Effector memory CD4-positive, alpha-beta T cell (primary cell): ENCODE measurements at regions not wholly inside any gene's neighbourhood (a gene's known extent, or its start where the extent isn't known, plus 50 kb on each side); places are given as distances from the start of the nearest gene placed in this dataset.

ENCODE experiments used
- DNase-seq, 3 donors: peaks; one replicate each; pipeline ENCODE4 v3.0.0-alpha.2; 2020
- H3K27ac ChIP-seq: 2 replicates; pipeline ENCODE4 v1.7.0; 2013; ENCODE audit warnings: mild to moderate bottlenecking, low read length, moderate library complexity; ENCODE audit not compliant: insufficient read depth, poor library complexity, severe bottlenecking
- H3K27me3 ChIP-seq: replicated peaks from 2 replicates; pipeline ENCODE4 v1.7.0; 2013; ENCODE audit warnings: mild to moderate bottlenecking, low read length; ENCODE audit not compliant: insufficient read depth, control insufficient read depth, poor library complexity, severe bottlenecking
- H3K36me3 ChIP-seq: 2 replicates; pipeline ENCODE4 v1.7.0; 2013; ENCODE audit warnings: mild to moderate bottlenecking, low read length, moderate library complexity; ENCODE audit not compliant: control insufficient read depth, insufficient read depth
- H3K4me1 ChIP-seq: 2 replicates; pipeline ENCODE4 v1.7.0; 2013; ENCODE audit warnings: low read length, mild to moderate bottlenecking; ENCODE audit not compliant: control insufficient read depth, insufficient read depth, poor library complexity, severe bottlenecking
- H3K4me3 ChIP-seq: 2 replicates; pipeline ENCODE4 v1.7.0; 2013; ENCODE audit warnings: low read length, low read depth, mild to moderate bottlenecking; ENCODE audit not compliant: insufficient read depth, poor library complexity, severe bottlenecking
- H3K9me3 ChIP-seq: 2 replicates; pipeline ENCODE4 v1.7.0; 2013; ENCODE audit warnings: mild to moderate bottlenecking, low read length, moderate library complexity; ENCODE audit not compliant: control insufficient read depth

DNA sequence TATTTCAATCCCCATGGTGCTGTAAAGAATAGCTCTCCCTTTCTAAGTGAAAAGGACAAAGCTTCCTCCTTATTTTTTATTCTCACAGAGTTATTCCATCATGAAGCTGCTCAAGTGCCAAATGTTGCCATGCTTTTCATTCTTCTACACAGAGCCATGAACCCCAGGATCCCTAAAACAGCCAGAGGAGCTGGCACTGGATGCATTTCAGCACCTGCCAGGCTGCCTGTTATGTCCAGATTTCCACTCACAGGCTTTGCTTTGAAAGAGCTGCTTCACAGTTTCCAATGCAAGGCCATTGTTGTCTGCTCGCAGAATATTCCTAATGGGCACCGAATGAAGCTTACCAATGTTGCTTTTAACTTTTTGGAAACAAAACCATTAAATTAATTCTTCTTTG, 256.2 kb upstream of the NPSR1 start:
- H3K27me3 ChIP-seq = no peaks in the 10 kb centered on the region
- DNase-seq = no peak
- H3K4me1 ChIP-seq = no peaks in the 10 kb centered on the region
- no peak overlapping the region for H3K4me3 ChIP-seq
- no peak overlapping the region for H3K27ac ChIP-seq
- H3K36me3 ChIP-seq = no peaks in the 10 kb centered on the region
- no peaks in the 10 kb centered on the region for H3K9me3 ChIP-seq

DNA sequence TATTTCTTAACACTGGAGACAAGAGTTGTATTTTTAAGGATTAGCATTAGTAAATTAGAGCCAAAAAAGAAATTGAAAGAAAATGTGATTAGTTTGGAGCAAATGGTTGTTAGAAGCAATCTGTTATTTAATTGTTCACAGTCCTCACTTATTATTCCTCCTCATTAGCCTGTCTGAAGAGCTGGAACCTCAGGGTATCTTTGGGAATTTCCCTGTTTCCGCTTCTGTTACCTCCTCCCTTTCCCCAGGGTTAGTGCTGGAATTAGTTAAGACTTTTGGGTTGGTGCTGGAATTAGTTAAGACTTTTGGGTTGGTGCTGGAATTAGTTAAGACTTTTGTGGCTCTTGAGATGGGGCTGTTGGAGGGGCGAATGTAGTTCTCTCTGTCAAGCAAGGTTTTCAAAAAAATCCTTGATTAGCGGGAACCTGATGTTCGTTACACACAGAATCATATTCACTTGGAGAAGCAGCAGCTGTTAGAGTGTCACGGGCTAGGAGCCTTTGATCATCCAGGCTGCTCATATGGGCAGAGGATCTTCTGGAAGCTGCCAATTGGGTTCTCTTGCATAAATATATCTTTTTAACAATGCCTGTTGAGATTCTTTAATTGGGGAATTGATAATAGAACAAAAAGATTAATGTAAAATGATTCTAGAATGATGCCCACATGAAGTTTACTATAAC, 251.0 kb upstream of the NPSR1 start:
- H3K36me3 ChIP-seq = no peaks in the 10 kb centered on the region
- no peaks in the 10 kb centered on the region for H3K4me1 ChIP-seq
- H3K27me3 ChIP-seq = no peaks in the 10 kb centered on the region
- no peaks in the 10 kb centered on the region for H3K9me3 ChIP-seq
- H3K4me3 ChIP-seq = no peak overlapping the region
- no peak overlapping the region for H3K27ac ChIP-seq
- no peak for DNase-seq

DNA sequence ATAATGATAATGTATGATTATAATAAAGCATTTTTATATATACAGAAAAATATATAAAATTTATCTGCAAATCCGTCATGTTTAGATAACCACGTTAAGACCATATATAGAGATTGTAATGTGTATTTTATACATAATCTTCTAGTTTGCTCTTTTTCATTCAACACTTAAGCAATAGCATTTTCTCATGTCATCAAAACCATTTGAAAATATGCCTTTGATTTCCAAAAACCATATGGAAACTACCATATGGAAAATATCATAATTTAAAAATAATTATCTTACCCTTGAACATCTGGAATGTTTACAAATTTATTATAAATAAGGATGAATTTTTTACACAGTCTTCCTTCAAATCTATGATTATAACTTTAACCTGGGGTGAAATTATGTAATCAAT, 250.4 kb upstream of the NPSR1 start:
- no peaks in the 10 kb centered on the region for H3K9me3 ChIP-seq
- no peak overlapping the region for H3K4me3 ChIP-seq
- no peaks in the 10 kb centered on the region for H3K27me3 ChIP-seq
- H3K27ac ChIP-seq = no peak overlapping the region
- H3K4me1 ChIP-seq = no peaks in the 10 kb centered on the region
- no peak for DNase-seq
- H3K36me3 ChIP-seq = no peaks in the 10 kb centered on the region

DNA sequence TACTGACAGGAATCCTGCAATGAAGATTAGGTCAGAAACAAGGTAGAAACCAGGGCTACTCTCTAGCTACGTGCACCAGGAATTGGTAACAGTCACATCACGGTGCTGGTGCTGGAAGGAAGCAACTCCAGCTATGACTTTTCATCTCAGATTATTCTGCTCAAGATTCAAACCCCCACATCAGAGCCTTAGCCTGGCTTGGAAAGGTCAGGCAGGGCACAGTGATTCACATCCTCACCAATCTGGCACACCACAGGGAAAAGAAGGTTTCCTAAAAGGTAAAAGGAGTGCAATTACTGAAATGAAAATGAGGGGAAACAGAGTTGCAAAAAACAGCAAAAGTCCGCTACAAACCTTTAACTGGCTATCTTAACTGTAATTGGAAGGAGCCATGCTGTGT, 240.2 kb upstream of the NPSR1 start:
- Histone ChIP-seq H3K9me3 (no peaks in the 10 kb centered on the region), H3K4me1 (no peaks in the 10 kb centered on the region), H3K27me3 (no peaks in the 10 kb centered on the region), H3K36me3 (no peaks in the 10 kb centered on the region), H3K4me3 (no peak overlapping the region), H3K27ac (no peak overlapping the region)
- no peak for DNase-seq

DNA sequence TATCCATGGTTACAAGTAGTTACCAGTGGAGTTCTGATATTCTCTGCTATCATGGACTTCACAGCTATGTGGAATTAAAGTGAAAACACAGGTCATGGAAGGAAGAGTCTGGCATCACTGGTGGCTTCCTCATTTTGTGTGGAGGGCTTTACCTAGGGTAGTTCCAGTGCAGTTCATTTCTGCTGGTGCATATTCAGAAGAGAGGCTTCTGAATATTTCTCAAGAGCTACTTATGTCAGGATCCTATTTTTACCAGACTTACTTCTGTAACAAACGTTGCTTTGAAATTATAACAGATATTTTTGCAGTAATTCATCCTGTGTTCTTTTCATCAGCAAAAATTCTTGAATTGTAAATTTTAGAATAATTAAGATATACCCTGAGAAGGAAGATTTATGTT, 236.5 kb upstream of the NPSR1 start:
- no peaks in the 10 kb centered on the region for H3K4me1 ChIP-seq
- DNase-seq = no peak
- no peaks in the 10 kb centered on the region for H3K27me3 ChIP-seq
- H3K4me3 ChIP-seq = no peak overlapping the region
- H3K27ac ChIP-seq = no peak overlapping the region
- no peaks in the 10 kb centered on the region for H3K36me3 ChIP-seq
- H3K9me3 ChIP-seq = no peaks in the 10 kb centered on the region

DNA sequence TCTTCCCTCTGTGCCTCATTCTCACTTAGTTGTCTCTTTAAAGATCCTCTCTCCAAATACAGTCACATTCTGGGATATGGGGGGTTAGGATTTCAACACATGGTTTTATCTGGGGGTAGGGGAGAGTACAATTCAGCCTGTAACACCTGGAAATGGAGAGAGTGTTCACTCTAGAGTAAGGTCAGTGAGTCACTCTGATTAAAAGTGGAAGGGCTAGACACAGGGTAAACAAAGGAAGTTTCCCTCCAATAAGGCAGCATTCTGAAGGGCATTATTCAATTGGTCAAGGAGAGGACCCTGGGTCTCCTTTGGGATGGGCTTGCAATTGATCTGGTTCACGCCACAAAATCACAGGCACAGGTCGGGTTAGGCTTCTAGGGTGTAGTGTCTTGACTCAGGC, 232.8 kb upstream of the NPSR1 start:
- Histone ChIP-seq H3K4me1 (no peaks in the 10 kb centered on the region), H3K27ac (no peak overlapping the region), H3K9me3 (no peaks in the 10 kb centered on the region), H3K36me3 (no peaks in the 10 kb centered on the region), H3K4me3 (no peak overlapping the region), H3K27me3 (no peaks in the 10 kb centered on the region)
- DNase-seq = no peak

DNA sequence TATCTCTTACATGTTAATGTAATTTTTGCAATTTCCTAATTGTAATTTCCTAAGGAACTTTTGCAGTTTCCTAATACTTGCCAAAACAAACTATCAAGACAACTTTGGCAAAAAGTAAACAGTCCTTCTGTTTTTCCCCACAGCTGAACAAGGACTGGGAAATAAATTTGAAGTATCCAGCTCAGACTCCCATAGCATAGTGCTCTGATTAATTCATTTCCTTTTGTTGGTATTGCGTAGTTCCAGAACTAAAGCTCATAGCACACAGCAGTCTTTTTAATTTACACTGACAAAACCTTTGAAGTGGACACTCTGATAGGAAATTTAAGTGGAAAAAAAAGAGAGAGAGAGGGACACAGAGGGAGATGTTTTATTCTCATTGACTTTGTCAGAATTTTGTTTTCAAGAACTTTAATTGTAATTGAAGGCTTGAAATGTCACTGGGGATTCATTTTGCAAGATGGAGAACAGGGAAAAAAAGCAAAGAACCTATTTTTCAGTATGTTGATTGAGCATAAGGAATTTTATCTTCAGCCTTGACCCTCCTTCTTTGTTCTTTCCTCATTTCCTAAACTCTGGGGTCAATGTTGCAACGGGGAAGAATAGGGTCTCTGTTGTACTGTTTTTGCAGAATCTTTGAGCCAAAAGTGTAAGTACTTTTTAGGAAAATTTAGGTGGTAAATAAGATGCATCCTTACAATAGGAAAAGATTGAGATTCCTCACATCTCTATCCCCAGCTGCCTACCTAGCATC, 232.2 kb upstream of the NPSR1 start:
- DNase-seq = no peak

DNA sequence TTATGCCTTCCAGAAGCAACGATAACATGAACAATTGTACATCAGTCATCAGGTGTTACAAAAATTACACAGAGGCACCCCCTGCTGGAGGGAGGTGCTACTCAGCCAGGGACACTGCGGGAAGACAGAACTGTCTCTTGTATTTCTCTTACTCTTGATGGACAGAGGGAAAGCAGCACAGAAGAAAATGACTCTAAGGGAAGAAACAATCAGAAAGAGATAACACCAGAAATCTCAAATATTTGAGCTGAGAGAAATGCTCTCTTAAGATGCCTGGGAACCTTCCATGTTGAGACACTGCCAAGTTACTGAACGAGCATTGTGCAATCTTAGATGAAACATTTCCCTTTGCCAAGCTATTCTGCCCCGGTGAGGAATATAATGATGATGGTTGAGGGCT, 227.6 kb upstream of the NPSR1 start:
- Histone ChIP-seq H3K27ac (no peak overlapping the region), H3K4me3 (no peak overlapping the region), H3K4me1 (no peaks in the 10 kb centered on the region), H3K36me3 (no peaks in the 10 kb centered on the region), H3K27me3 (no peaks in the 10 kb centered on the region), H3K9me3 (no peaks in the 10 kb centered on the region)
- DNase-seq = no peak

More for the DNA sequence above, 232.2 kb upstream of the NPSR1 start:
- Histone ChIP-seq H3K36me3 (no peaks in the 10 kb centered on the region), H3K9me3 (no peaks in the 10 kb centered on the region), H3K4me3 (no peak overlapping the region), H3K4me1 (no peaks in the 10 kb centered on the region), H3K27ac (no peak overlapping the region), H3K27me3 (no peaks in the 10 kb centered on the region)

DNA sequence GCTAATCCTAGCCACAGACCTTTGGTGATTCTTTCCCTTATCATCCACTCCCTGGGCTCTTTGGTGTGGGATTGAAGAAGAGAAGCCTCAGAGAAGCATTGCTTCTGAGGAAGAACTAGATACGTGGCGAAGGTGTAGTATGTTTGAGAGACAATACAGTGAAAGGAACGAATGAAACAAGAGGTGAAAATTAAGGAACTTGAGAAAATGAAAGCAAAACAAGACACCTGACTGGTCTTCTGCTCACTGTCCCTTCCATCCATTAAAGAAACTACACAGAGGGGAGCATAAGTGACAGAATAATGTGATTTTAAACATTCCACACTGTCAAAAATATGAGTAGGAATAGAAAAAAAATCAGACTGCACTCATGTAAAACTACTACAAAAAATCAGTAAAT, 219.6 kb upstream of the NPSR1 start:
- Histone ChIP-seq H3K9me3 (no peaks in the 10 kb centered on the region), H3K27me3 (no peaks in the 10 kb centered on the region), H3K27ac (no peak overlapping the region), H3K4me3 (no peak overlapping the region), H3K36me3 (no peaks in the 10 kb centered on the region), H3K4me1 (no peaks in the 10 kb centered on the region)
- DNase-seq = no peak

DNA sequence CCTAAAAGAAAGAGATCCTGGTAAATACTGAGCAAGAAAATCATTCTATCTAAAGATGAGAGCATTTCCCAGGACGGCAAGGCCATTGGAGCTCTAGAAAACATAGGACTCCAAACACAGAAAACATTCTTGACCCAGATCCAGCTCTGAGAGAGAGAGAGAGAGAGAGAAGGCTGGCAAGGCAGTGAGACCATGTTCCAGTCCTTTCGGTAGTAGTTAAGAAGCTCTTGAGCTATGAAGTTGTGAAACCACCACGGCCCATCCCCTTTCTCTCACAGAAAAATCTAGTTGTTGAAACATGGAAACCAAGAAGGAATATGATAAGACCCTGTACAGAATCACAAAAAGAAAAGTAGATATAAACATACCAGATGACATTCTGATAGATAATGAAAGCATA, 212.4 kb upstream of the NPSR1 start:
- no peaks in the 10 kb centered on the region for H3K4me1 ChIP-seq
- no peaks in the 10 kb centered on the region for H3K9me3 ChIP-seq
- no peaks in the 10 kb centered on the region for H3K27me3 ChIP-seq
- no peak overlapping the region for H3K4me3 ChIP-seq
- H3K36me3 ChIP-seq = no peaks in the 10 kb centered on the region
- no peak overlapping the region for H3K27ac ChIP-seq
- no peak for DNase-seq
